ENCODE measurements at regions not wholly inside any gene's neighbourhood (a gene's known extent, or its start where the extent isn't known, plus 50 kb on each side); places are given as distances from the start of the nearest gene placed in this dataset.

DNA sequence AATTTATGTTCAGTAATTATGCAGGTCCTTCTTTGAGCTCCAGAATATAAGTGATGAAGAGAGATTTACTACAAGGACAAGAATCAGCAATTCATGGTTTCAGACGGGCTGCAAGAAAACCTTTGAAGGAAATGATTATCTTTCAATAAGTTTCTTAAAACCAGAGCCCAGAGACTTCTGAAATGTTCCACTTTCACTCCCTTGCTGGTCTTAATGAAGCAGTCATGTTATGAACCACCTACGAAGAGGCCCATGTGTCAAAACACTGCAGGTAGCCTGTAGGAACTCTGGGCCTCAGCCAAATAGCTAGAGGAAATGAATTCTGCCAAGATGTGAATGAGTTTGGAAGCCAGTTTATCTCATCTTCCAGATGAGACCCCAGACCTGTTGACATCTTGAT is 505.9 kb upstream of the MEF2C start:
- TF ChIP-seq, protein P1, sequence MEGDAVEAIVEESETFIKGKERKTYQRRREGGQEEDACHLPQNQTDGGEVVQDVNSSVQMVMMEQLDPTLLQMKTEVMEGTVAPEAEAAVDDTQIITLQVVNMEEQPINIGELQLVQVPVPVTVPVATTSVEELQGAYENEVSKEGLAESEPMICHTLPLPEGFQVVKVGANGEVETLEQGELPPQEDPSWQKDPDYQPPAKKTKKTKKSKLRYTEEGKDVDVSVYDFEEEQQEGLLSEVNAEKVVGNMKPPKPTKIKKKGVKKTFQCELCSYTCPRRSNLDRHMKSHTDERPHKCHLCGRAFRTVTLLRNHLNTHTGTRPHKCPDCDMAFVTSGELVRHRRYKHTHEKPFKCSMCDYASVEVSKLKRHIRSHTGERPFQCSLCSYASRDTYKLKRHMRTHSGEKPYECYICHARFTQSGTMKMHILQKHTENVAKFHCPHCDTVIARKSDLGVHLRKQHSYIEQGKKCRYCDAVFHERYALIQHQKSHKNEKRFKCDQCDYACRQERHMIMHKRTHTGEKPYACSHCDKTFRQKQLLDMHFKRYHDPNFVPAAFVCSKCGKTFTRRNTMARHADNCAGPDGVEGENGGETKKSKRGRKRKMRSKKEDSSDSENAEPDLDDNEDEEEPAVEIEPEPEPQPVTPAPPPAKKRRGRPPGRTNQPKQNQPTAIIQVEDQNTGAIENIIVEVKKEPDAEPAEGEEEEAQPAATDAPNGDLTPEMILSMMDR (IDR thresholded peaks at IDR 0.05): no peak
- TF ChIP-seq POLR2A (IDR thresholded peaks at IDR 0.05): no peak
